GM19238 (cell line): ENCODE measurements at regions not wholly inside any gene's neighbourhood (a gene's known extent, or its start where the extent isn't known, plus 50 kb on each side); places are given as distances from the start of the nearest gene placed in this dataset.

ENCODE experiments used
- DNase-seq: peaks from one replicate; pipeline ENCODE4 v3.0.0; 2011; ENCODE audit warnings: low spot score; ENCODE audit not compliant: insufficient read length

GRCh38 chr3:117297541-117297940 lies 588.0 kb downstream of the TUSC7 start:
- no peak for DNase-seq

GRCh38 chr3:117298273-117298672 lies 588.7 kb downstream of the TUSC7 start:
- no peak for DNase-seq

- DNase-seq: no peak
Measured at GRCh38 chr3:117302428-117302827, 592.8 kb downstream of the TUSC7 start.

- DNase-seq: no peak
Measured at GRCh38 chr3:117303443-117303842, 593.9 kb downstream of the TUSC7 start.

GRCh38 chr3:117304681-117305080 lies 595.1 kb downstream of the TUSC7 start:
- no peak for DNase-seq

- no peak for DNase-seq
Measured at GRCh38 chr3:117305681-117306080, 596.1 kb downstream of the TUSC7 start.

GRCh38 chr3:117306299-117306698 lies 596.7 kb downstream of the TUSC7 start:
- no peak for DNase-seq

GRCh38 chr3:117308353-117308752 lies 598.8 kb downstream of the TUSC7 start:
- DNase-seq: no peak

- no peak for DNase-seq
Measured at GRCh38 chr3:117308756-117309155, 599.2 kb downstream of the TUSC7 start.

- no peak for DNase-seq
Measured at GRCh38 chr3:117310536-117310935, 601.0 kb downstream of the TUSC7 start.

GRCh38 chr3:117314441-117315150 lies 605.0 kb downstream of the TUSC7 start:
- DNase-seq: no peak

- DNase-seq: no peak
Measured at GRCh38 chr3:117322866-117323265, 613.3 kb downstream of the TUSC7 start.

- no peak for DNase-seq
Measured at GRCh38 chr3:117346901-117347300, 637.3 kb downstream of the TUSC7 start.

- no peak for DNase-seq
Measured at GRCh38 chr3:117348884-117349283, 639.3 kb downstream of the TUSC7 start.

GRCh38 chr3:117349566-117349965 lies 640.0 kb downstream of the TUSC7 start:
- no peak for DNase-seq

GRCh38 chr3:117350371-117350770 lies 640.8 kb downstream of the TUSC7 start:
- DNase-seq: no peak

GRCh38 chr3:117355566-117355965 lies 646.0 kb downstream of the TUSC7 start:
- peak; percentile 6 for DNase-seq

GRCh38 chr3:117356091-117356705 lies 646.6 kb downstream of the TUSC7 start:
- DNase-seq: no peak

GRCh38 chr3:117358717-117359314 lies 649.2 kb downstream of the TUSC7 start:
- DNase-seq: no peak

- DNase-seq: no peak
Measured at GRCh38 chr3:117366574-117366973, 657.0 kb downstream of the TUSC7 start.

- no peak for DNase-seq
Measured at GRCh38 chr3:117367861-117368260, 658.3 kb downstream of the TUSC7 start.

GRCh38 chr3:117380631-117381030 lies 671.1 kb downstream of the TUSC7 start:
- no peak for DNase-seq

- no peak for DNase-seq
Measured at GRCh38 chr3:117393119-117393518, 683.5 kb downstream of the TUSC7 start.
